Tibial nerve (tissue), 4 donors: ENCODE measurements at regions not wholly inside any gene's neighbourhood (a gene's known extent, or its start where the extent isn't known, plus 50 kb on each side); places are given as distances from the start of the nearest gene placed in this dataset.

Experiments used
- EP300 ChIP-seq, 2 donors: sonication (generic); formaldehyde crosslinking; IDR thresholded peaks; one replicate each; pipeline ENCODE4 v1.6.1; 2017; ENCODE audit warnings: antibody characterized with exemption in 2 of 2, mild to moderate bottlenecking in 1 of 2
- TF ChIP-seq, protein P1 (sequence below), 5 experiments: fragments of 200-600 bp in 3 of 5; fragments of 450-650 bp in 2 of 5; sonication (generic) in 3 of 5; IDR thresholded peaks; one replicate each; pipeline ENCODE4 v1.5.1; 2016 to 2019; ENCODE audit warnings: antibody characterized with exemption in 5 of 5, mild to moderate bottlenecking in 3 of 5, moderate library complexity in 2 of 5

DNA sequence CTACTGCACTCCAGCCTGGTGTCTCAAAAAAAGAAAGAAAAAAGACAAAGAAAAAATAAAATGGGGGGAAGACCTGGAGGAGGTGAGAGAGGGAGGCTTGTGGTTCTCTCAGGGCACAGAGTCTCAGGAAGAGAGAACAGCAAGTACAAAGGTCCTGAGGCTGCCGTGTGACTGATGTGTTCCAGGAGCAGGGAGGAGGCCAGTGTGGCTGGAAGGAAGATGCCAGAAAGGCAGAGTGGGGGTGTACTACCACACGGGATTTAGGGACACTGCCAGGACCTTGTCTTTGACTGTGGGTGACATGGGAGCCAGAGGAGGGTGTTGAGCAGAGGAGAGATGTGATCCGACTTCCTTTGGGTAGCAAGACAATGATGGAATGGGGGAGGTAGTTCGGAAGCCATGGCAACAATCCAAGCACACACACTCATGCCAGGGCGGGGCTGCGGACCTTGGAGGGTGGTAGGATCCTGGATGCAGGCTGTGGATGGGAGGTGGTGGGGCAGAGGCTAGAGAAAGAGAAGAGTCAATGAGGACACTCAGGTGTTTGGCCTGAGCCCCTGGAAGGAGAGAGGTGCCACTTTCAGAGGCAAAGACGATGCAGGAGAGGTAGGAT, 136.4 kb upstream of the PTPN1 start:
- TF ChIP-seq EP300 (IDR thresholded peaks at IDR 0.05) = no peak
- TF ChIP-seq, protein P1, sequence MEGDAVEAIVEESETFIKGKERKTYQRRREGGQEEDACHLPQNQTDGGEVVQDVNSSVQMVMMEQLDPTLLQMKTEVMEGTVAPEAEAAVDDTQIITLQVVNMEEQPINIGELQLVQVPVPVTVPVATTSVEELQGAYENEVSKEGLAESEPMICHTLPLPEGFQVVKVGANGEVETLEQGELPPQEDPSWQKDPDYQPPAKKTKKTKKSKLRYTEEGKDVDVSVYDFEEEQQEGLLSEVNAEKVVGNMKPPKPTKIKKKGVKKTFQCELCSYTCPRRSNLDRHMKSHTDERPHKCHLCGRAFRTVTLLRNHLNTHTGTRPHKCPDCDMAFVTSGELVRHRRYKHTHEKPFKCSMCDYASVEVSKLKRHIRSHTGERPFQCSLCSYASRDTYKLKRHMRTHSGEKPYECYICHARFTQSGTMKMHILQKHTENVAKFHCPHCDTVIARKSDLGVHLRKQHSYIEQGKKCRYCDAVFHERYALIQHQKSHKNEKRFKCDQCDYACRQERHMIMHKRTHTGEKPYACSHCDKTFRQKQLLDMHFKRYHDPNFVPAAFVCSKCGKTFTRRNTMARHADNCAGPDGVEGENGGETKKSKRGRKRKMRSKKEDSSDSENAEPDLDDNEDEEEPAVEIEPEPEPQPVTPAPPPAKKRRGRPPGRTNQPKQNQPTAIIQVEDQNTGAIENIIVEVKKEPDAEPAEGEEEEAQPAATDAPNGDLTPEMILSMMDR (IDR thresholded peaks at IDR 0.05) = no peak
